GM12874 (cell line): ENCODE measurements at regions not wholly inside any gene's neighbourhood (a gene's known extent, or its start where the extent isn't known, plus 50 kb on each side); places are given as distances from the start of the nearest gene placed in this dataset.

ENCODE experiments used
- CTCF ChIP-seq: IDR thresholded peaks from 2 replicates; pipeline ENCODE4 v1.5.1; 2011; ENCODE audit warnings: low read depth, mild to moderate bottlenecking, control low read depth, low read length, moderate library complexity; ENCODE audit not compliant: insufficient read depth

GRCh38 chr4:116752027-116752426 lies 333.3 kb downstream of the TRAM1L1 start:
- no peak for TF ChIP-seq CTCF

DNA sequence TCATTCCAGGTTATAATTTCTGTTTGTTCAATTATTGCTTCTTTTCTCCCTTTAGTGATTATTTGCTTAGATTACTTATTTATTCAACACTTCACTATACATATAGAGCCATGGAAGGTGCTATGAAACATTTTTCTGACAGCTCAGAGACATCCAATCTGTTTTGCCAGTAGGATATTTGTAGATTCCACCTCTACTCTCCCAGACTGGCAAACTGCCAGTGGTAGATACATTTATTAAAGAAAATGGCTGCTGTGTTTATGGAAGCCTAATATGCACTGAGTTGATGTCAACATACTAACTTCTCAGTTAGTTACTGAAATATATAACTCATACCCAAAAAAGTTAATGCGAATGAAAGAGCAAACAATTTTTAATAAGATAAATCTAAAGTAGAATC lies 348.6 kb downstream of the TRAM1L1 start:
- no peak for TF ChIP-seq CTCF

DNA sequence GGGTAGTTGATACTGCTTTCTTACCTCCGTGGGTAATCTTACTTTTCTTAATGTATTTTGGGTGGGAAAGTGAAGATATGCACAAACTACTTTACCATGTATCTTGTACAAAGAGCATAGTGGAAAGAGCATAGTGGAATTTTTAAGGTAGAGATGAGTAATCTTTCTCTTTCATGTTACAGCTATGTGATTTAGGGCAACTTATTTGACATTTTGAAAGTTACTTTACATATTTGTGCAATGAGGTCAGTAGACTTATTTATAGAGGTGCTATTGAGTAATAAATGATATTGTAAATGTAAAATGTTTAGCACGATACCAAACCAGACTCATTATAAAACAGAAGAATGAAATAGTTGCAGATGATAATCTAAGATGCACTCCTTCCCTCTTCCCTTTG lies 351.2 kb downstream of the TRAM1L1 start:
- no peak for TF ChIP-seq CTCF

DNA sequence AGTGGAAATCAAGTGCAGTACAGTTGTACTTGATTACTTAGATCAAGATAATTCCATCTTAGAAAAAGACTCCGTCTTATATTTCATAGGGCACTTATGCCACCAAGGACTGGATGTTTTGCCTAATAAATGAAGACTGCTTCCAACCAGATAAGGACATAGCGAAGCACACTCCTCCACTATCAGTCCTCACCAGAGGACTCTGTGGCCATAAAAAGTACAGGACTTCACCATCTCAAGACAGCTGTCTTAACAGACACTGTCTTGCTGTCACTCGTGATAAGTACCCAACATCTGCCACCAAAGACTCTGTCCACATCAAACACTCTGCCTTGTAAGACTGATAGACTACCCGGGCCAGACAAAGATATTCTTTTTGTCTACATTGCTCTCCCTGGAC lies 352.0 kb downstream of the TRAM1L1 start:
- TF ChIP-seq CTCF = no peak

- TF ChIP-seq CTCF = no peak
Observed at GRCh38 chr4:116726523-116726922, 358.9 kb downstream of the TRAM1L1 start.

- TF ChIP-seq CTCF = no peak
Observed at GRCh38 chr4:116724249-116724648, 361.1 kb downstream of the TRAM1L1 start.

DNA sequence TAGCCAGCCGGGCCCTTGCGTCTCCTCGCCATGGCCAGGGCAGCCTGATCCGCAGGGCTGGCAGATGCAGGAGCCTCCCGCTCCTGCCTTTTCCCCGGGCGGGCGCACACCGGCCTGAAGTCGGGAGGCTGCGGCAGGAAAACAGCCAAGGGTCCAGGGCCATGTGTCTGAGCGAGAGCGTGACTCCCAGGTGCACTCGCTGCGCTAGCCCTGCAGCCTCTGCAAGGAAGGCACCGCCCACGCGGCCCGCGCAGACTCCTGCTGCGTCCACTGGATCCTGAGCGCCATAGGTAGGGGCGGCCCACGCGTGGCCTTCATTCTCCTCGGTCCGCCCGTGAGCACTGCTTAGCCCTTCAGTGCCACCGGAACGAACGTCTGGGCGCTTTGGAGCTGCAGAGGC lies 379.9 kb downstream of the TRAM1L1 start:
- TF ChIP-seq CTCF = no peak

DNA sequence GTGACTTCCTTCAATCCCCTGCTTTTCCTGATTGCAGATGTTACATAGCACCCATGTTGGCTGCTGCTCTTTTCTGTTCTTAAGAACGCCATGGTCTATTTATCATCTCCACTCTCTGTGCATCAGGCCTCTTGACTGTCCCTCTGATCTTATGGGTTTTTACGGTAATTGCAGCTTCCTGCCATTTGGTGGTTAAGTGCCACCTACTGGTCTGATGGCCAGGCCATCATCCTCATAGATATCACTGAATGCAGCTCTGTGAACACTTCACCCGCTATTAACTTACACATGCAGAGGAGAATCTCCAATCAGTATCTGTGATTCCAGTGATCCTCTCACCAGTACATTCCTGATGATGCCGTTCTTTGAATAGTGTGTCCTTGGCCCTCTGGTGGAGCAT lies 382.4 kb downstream of the TRAM1L1 start:
- TF ChIP-seq CTCF = peak; percentile 40; the same call in 1 of the 2 replicates
